GM10266 (cell line): ENCODE measurements at regions not wholly inside any gene's neighbourhood (a gene's known extent, or its start where the extent isn't known, plus 50 kb on each side); places are given as distances from the start of the nearest gene placed in this dataset.
"Not testable (repeated sequence)": the region's sequence is repeated elsewhere in the genome, so short reads cannot be mapped to it uniquely, and the experiment has no call there.

Experiments used
- DNase-seq: peaks from one replicate; pipeline ENCODE4 v3.0.0; 2012; ENCODE audit errors: extremely low spot score
- CTCF ChIP-seq: IDR thresholded peaks from 2 replicates; pipeline ENCODE4 v1.5.1; 2012; ENCODE audit warnings: mild to moderate bottlenecking, low read depth; ENCODE audit not compliant: control insufficient read depth, insufficient read depth; ENCODE audit errors: missing control alignments

DNA sequence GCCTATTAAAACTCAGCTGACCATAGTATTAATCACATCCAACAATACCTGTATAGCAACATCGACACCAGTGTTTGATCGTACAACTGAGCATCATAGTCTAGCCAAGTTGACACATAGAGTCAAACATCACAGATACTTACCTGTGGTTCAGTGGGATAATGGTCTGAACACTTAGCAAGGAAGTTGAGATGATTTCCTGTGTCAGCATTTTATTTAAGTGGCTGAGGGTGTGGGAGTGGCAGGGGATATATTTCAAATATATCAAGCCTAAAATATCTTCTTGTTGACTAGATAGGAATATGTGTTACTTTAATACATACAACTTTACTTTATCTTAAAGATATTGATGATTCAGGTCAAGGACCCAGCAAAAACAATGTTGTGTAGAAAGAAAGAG is 1038.6 kb downstream of the TSN start:
- DNase-seq: no peak
- TF ChIP-seq CTCF: no peak

GRCh38 chr2:122795763-122796162 is 1040.3 kb downstream of the TSN start:
- DNase-seq: no peak
- TF ChIP-seq CTCF: no peak

DNA sequence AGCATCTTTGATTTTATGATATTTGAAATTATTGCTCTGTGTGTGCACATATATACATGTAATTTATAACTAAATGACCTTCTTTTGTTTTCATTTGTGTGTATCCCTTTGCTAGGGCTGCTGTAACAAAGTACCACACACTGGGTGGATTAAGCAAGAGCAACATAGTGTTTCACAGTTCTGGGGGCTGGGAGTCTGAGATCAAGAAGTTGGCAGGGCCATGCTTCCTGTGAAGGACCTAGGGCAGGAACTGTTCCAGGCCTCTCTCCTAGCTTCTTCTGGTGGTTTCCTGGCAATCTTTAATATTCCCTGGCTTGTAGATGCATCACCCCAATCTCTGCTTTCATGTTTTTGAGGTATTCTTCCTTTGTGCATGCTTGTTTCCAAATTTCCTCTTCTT is 1043.9 kb downstream of the TSN start:
- no peak for TF ChIP-seq CTCF
- DNase-seq: no peak

DNA sequence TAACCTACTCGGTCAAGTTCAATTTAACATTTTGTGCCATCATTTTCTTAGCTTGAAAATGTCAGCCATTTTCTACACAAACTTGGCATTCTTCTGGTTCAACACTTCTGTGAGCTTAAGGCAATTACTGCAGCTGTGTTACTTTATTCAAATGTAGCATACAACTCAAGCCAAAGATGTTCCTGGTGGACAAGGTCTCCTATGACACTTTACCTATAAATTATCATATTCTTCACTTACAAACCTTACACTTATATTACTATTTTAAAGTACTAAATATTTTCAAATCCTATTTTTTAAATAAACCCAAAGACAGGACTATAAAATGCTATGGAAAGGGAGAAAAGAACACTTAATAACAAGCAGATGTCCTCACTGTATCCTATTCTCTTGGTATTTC is 1045.3 kb downstream of the TSN start:
- no peak for TF ChIP-seq CTCF
- DNase-seq: no peak

DNA sequence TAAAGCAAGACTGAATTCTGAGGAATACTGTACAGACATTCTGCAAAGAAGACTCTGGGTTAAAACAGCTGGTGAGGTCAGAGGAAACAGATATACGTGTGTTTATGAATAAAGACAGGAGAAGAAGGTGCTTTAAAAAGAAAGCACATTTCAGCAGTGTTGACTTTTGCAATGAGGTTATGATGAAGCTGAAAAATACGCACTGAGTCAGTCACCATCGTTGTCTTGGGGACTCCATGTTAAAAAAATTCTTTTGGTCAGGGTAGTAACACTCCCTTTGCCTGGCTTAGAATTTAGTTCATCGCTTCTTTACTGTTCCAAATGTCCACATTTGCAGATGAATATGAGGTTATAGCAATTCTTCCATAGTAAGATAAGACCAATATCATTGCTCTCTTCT is 1049.0 kb downstream of the TSN start:
- no peak for DNase-seq
- no peak for TF ChIP-seq CTCF

GRCh38 chr2:122805346-122805745 is 1049.9 kb downstream of the TSN start:
- no peak for TF ChIP-seq CTCF
- DNase-seq: no peak

DNA sequence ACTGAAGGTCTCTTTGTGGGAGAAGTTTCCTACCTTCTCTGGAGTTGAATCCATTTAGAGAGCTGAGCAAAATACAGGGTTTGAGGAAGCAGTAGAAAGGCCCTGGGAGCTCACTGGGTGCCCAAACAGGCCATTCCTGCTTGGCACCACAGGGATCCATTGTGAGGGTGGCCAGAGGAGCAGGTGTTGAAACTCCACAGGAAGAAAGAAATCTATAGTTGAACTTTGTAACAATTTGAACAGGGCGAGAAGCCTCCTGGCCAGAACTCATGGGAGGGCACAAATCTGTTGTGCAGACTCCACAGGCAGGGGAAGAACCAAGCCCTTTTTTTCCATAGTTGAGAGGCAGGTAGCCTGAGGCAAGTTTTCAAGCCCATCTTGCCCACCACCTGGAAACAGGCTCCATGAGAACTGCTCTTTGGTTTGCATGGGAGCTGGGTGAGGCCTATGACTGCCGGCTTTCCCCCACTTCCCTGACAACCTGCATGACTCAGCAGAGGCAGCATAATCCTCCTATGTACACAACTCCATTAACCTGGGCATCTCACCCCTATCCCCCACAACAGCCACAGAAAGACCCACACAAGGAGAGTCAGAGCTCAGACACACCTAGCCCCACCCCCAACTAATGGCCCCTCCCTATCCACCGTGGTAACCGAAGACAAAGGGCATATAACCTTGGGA is 1053.0 kb downstream of the TSN start:
- no peak for DNase-seq
- TF ChIP-seq CTCF: no peak

- DNase-seq: not testable (repeated sequence)
Measured at GRCh38 chr2:122812214-122812613, 1056.8 kb downstream of the TSN start.
